MCF 10A (cell line): ENCODE measurements at regions not wholly inside any gene's neighbourhood (a gene's known extent, or its start where the extent isn't known, plus 50 kb on each side); places are given as distances from the start of the nearest gene placed in this dataset.

Experiments
- BruUV-seq: library from RNA; stranded (reverse); fragments of 400-500 nt; replicated peaks from 2 replicates; lab custom pipeline; 2021; lab: Mats Ljungman, UMichigan
- CTCF ChIA-PET: fragments of 300-600 bp; sonication (Branson Sonifier 250); formaldehyde crosslinking; extraction: SDS; loops from one replicate; lab custom pipeline; 2021; ENCODE audit warnings: antibody characterized with exemption, inconsistent platforms; lab: Yijun Ruan, JAX
- POLR2A ChIA-PET: fragments of 300-600, 350-650 bp; sonication (Branson Sonifier 250); formaldehyde crosslinking; extraction: SDS; loops from one replicate; lab custom pipeline; 2020; ENCODE audit warnings: antibody characterized with exemption, inconsistent platforms; lab: Yijun Ruan, JAX
- DNase-seq: peaks from one replicate; pipeline ENCODE4 v3.0.0-alpha.2; 2018; ENCODE audit not compliant: unreplicated experiment
- H3K27ac Mint-ChIP-seq: one replicate; pipeline ENCODE4 v1.8.0; 2022; ENCODE audit warnings: mild to moderate bottlenecking, low read depth, mixed read lengths; ENCODE audit not compliant: unreplicated experiment
- H3K27me3 Mint-ChIP-seq: one replicate; pipeline ENCODE4 v1.8.0; 2022; ENCODE audit warnings: mixed read lengths; ENCODE audit not compliant: insufficient read depth, unreplicated experiment
- H3K36me3 Mint-ChIP-seq: one replicate; pipeline ENCODE4 v1.8.0; 2022; ENCODE audit warnings: mild to moderate bottlenecking, moderate library complexity, mixed read lengths; ENCODE audit not compliant: insufficient read depth, unreplicated experiment
- H3K4me1 Mint-ChIP-seq: one replicate; pipeline ENCODE4 v1.8.0; 2022; ENCODE audit warnings: mixed read lengths; ENCODE audit not compliant: insufficient read depth, unreplicated experiment
- H3K4me3 Mint-ChIP-seq: one replicate; pipeline ENCODE4 v1.8.0; 2022; ENCODE audit warnings: mild to moderate bottlenecking, moderate library complexity, mixed read lengths; ENCODE audit not compliant: unreplicated experiment
- H3K9me3 Mint-ChIP-seq: one replicate; pipeline ENCODE4 v1.8.0; 2022; ENCODE audit warnings: mixed read lengths; ENCODE audit not compliant: unreplicated experiment
- CTCF ChIP-seq: fragments of 200-600 bp; IDR thresholded peaks from one replicate; pipeline ENCODE4 v1.8.0; 2022; ENCODE audit warnings: antibody characterized with exemption, mild to moderate bottlenecking; ENCODE audit not compliant: unreplicated experiment
- intact Hi-C: fragments of 100-400 bp; cut with micrococcal nuclease; formaldehyde crosslinking; loops from 2 replicates; pipeline ENCODE4 v1.14.1; 2022

- Mint-ChIP-seq H3K4me3 (no peak overlapping the region), H3K36me3 (no peaks in the 10 kb centered on the region), H3K27me3 (peaks cover 15% of the 10 kb centered on the region), H3K27ac (no peak overlapping the region), H3K9me3 (no peaks in the 10 kb centered on the region), H3K4me1 (peaks cover 22% of the 10 kb centered on the region)
- no peak for TF ChIP-seq CTCF
- intact Hi-C loops = no loop called here
- no TSS peak for BruUV-seq
- ChIA-PET CTCF (interaction anchor here (0.5 to 1.0 kb wide), 2 partner anchors 17 to 49 kb away, joined by 4 to 5 read pairs; no protein-coding TSS in a partner anchor), POLR2A (no interaction called here)
- DNase-seq = no peak
Observed at GRCh38 chr1:29686012-29686930, 449.9 kb downstream of the PTPRU start.

- H3K4me3 Mint-ChIP-seq = no peak overlapping the region
- no peak overlapping the region for H3K27ac Mint-ChIP-seq
- no peak for DNase-seq
- intact Hi-C loops = no loop called here
- TF ChIP-seq CTCF = no peak
- ChIA-PET POLR2A (no interaction called here), CTCF (no interaction called here)
- BruUV-seq = no TSS peak
- no peaks in the 10 kb centered on the region for H3K36me3 Mint-ChIP-seq
- H3K27me3 Mint-ChIP-seq = peaks cover 6% of the 10 kb centered on the region
- no peaks in the 10 kb centered on the region for H3K9me3 Mint-ChIP-seq
- peaks cover 22% of the 10 kb centered on the region for H3K4me1 Mint-ChIP-seq
Observed at GRCh38 chr1:29685387-29685786, 449.1 kb downstream of the PTPRU start.

DNA sequence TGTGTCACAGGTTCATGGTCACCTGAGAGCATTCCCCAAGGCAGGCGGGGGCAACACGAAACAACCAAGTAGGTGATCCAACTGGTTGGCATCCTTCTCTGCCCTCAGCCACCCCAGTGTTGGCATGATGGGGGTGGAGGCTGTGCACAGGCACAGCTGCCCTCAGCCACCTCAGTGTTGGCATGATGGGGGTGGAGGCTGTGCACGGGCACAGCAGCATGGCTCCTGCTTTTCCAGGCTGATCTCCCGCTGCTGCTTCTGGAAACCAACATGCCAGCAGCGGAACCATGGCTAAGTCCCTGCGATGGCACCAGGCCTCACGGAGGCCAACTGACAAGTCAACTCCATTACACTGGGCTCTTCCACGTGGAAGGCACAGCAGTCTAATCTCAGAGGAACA lies 447.8 kb downstream of the PTPRU start:
- DNase-seq = no peak
- Mint-ChIP-seq H3K4me3 (no peak overlapping the region), H3K9me3 (no peaks in the 10 kb centered on the region), H3K4me1 (peaks cover 22% of the 10 kb centered on the region), H3K27ac (no peak overlapping the region), H3K27me3 (no peaks in the 10 kb centered on the region), H3K36me3 (no peaks in the 10 kb centered on the region)
- intact Hi-C loops = no loop called here
- POLR2A ChIA-PET = interaction anchor here (0.6 kb wide), 1 partner anchor 159 kb away, joined by 4 read pairs; no protein-coding TSS in a partner anchor
- CTCF ChIA-PET = no interaction called here
- TF ChIP-seq CTCF = no peak
- BruUV-seq = no TSS peak

GRCh38 chr1:29683472-29683871 lies 447.1 kb downstream of the PTPRU start:
- H3K4me1 Mint-ChIP-seq = peaks cover 21% of the 10 kb centered on the region
- BruUV-seq = no TSS peak
- H3K4me3 Mint-ChIP-seq = no peak overlapping the region
- ChIA-PET POLR2A (interaction anchor here (0.6 kb wide), 1 partner anchor 158 kb away, joined by 4 read pairs; no protein-coding TSS in a partner anchor), CTCF (no interaction called here)
- no peaks in the 10 kb centered on the region for H3K9me3 Mint-ChIP-seq
- intact Hi-C loops = no loop called here
- H3K27me3 Mint-ChIP-seq = no peaks in the 10 kb centered on the region
- no peak for TF ChIP-seq CTCF
- no peaks in the 10 kb centered on the region for H3K36me3 Mint-ChIP-seq
- DNase-seq = no peak
- H3K27ac Mint-ChIP-seq = no peak overlapping the region
